ENCODE measurements at regions not wholly inside any gene's neighbourhood (a gene's known extent, or its start where the extent isn't known, plus 50 kb on each side); places are given as distances from the start of the nearest gene placed in this dataset.

DNA sequence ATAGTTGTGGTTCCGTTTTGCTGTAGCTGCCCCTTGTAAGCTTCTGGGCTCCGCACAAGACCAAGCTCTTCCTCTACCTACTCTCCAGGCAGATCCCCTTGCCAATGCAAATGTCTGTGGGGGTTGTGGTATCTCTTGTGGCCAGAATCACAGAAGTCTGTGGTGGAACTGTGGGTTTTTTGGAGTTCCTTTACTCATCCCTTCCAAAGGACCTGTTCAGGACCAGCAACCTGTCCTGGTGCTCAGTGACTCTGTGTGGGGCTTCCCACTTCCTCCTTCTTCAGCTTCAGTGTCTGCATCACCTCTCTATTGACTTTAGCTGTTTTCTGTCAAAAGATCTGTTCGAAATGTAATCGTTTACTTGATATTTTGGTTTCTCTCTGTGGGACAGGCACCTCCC, 441.3 kb upstream of the ADAMTSL1 start:
- dilution Hi-C loops (cut with HindIII; ENCODE audit: low sequenced_read_pairs, unreplicated experiment) = no loop called here
- Histone ChIP-seq H3K79me1 (ENCODE audit: low read depth in 1 of 2, low read length in 2 of 2) (no peaks in the 10 kb centered on the region), H2AFZ (replicated peaks; ENCODE audit: low read length, poor library complexity) (no peak overlapping the region), H3K4me2 (ENCODE audit: low read depth, low read length) (no peak overlapping the region), H2AK9ac (replicated peaks; ENCODE audit: low read depth, low read length, poor library complexity) (no peak overlapping the region), H2BK5ac (ENCODE audit: low read depth, low read length, poor library complexity, severe bottlenecking) (no peak overlapping the region), H3K27me3 (ENCODE audit: control insufficient read depth, insufficient read depth, low read length) (no peaks in the 10 kb centered on the region), H2BK120ac (ENCODE audit: low read depth, low read length) (no peak overlapping the region), H3K9me1 (ENCODE audit: insufficient read depth, low read length) (no peaks in the 10 kb centered on the region), H3K9ac (ENCODE audit: low read depth, low read length) (no peak overlapping the region), H2BK20ac (ENCODE audit: low read depth, low read length) (no peak overlapping the region), H3K36me3 (ENCODE audit: control insufficient read depth, insufficient read depth, low read length) (no peaks in the 10 kb centered on the region), H3K4ac (ENCODE audit: low read depth, low read length) (no peak overlapping the region), H4K20me1 (ENCODE audit: insufficient read depth, low read length) (no peaks in the 10 kb centered on the region), H3K4me3 (ENCODE audit: insufficient read depth, low read depth, low read length) (no peak overlapping the region), H3K14ac (replicated peaks; ENCODE audit: low read depth, low read length) (no peak overlapping the region), H3K23ac (ENCODE audit: low read depth, low read length) (no peak overlapping the region), H2AK5ac (ENCODE audit: low read depth, low read length) (no peak overlapping the region), H3K27ac (ENCODE audit: insufficient read depth, low read length) (no peak overlapping the region), H3K18ac (ENCODE audit: low read depth, low read length) (no peak overlapping the region), H4K8ac (ENCODE audit: low read depth in 2 of 2, low read length in 2 of 2) (no peak overlapping the region), H4K5ac (ENCODE audit: low read depth, low read length) (no peak overlapping the region), H3K4me1 (ENCODE audit: control insufficient read depth, insufficient read depth, low read length) (no peaks in the 10 kb centered on the region), H4K91ac (ENCODE audit: insufficient read depth, low read depth, low read length) (no peak overlapping the region), H3K56ac (ENCODE audit: extremely low read depth, insufficient read depth, low read length) (no peak overlapping the region), H3K9me3 (ENCODE audit: control insufficient read depth, insufficient read depth, low read length) (no peaks in the 10 kb centered on the region), H2BK15ac (ENCODE audit: low read depth, low read length) (no peak overlapping the region)
- in situ Hi-C loops (cut with MboI; ENCODE audit: low sequenced_read_pairs) = no loop called here
- ATAC-seq (ENCODE audit: low read depth) = no peak
- ChIA-PET CTCF (no interaction called here), POLR2A (ENCODE audit: unreplicated experiment) (no interaction called here)
- BruUV-seq (replicated peaks) = no TSS peak
- intact Hi-C loops (cut with micrococcal nuclease) = no loop called here
- no CpG with 5 or more reads among the region's 4 CpGs for WGBS, 2 experiments (ENCODE audit: extremely low coverage in 2 of 2, insufficient read length in 1 of 2)
- no peak for TF ChIP-seq FOS (IDR thresholded peaks at IDR 0.05; ENCODE audit: low read depth, low read length)
- TF ChIP-seq MAZ (IDR thresholded peaks at IDR 0.05; ENCODE audit: borderline replicate concordance, low read depth, low read length) = no peak
- TF ChIP-seq BHLHE40 (IDR thresholded peaks at IDR 0.05; ENCODE audit: low read depth, low read length) = no peak
- no peak for TF ChIP-seq MAFK (IDR thresholded peaks at IDR 0.05; ENCODE audit: low read depth, low read length)
- TF ChIP-seq RAD21 (IDR thresholded peaks at IDR 0.05; ENCODE audit: low read length) = no peak
- TF ChIP-seq CEBPB (IDR thresholded peaks at IDR 0.05; ENCODE audit: low read depth, low read length) = no peak
- TF ChIP-seq, protein P1, sequence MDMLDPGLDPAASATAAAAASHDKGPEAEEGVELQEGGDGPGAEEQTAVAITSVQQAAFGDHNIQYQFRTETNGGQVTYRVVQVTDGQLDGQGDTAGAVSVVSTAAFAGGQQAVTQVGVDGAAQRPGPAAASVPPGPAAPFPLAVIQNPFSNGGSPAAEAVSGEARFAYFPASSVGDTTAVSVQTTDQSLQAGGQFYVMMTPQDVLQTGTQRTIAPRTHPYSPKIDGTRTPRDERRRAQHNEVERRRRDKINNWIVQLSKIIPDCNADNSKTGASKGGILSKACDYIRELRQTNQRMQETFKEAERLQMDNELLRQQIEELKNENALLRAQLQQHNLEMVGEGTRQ (IDR thresholded peaks at IDR 0.05; ENCODE audit: low read depth, low read length) = no peak
- TF ChIP-seq ELK1 (IDR thresholded peaks at IDR 0.05; ENCODE audit: borderline replicate concordance, low read depth, low read length) = no peak
- TF ChIP-seq CTCF (conservative IDR thresholded peaks at IDR 0.05; ENCODE audit: low read depth, low read length) = no peak
- no peak for TF ChIP-seq NFE2L2 (IDR thresholded peaks at IDR 0.05; ENCODE audit: low read depth, low read length)
- no peak for DNase-seq
